ENCODE measurements at regions not wholly inside any gene's neighbourhood (a gene's known extent, or its start where the extent isn't known, plus 50 kb on each side); places are given as distances from the start of the nearest gene placed in this dataset.

- Histone ChIP-seq H3K27ac (no peak overlapping the region), H3K4me3 (no peak overlapping the region), H3K9me3 (no peaks in the 10 kb centered on the region), H3K36me3 (no peaks in the 10 kb centered on the region), H3K4me1 (ENCODE audit: insufficient read depth) (no peaks in the 10 kb centered on the region), H3K27me3 (no peaks in the 10 kb centered on the region)
- TF ChIP-seq POLR2A (IDR thresholded peaks at IDR 0.05) (no peak), CTCF (IDR thresholded peaks at IDR 0.05) (no peak), EP300 (IDR thresholded peaks at IDR 0.05) (no peak)
- 16 to 19% (median 17%) methylated on average over 8 of the region's 8 CpGs for WGBS, 3 donors
- intact Hi-C loops (cut with DNase I): no loop called here
- no peak for DNase-seq
Observed at GRCh38 chr2:3009005-3009404, 368.6 kb downstream of the EIPR1 start.

- Histone ChIP-seq H3K36me3 (no peaks in the 10 kb centered on the region), H3K9me3 (no peaks in the 10 kb centered on the region), H3K4me1 (ENCODE audit: insufficient read depth) (no peaks in the 10 kb centered on the region), H3K4me3 (no peak overlapping the region), H3K27me3 (no peaks in the 10 kb centered on the region), H3K27ac (no peak overlapping the region)
- intact Hi-C loops (cut with DNase I): no loop called here
- 12 to 21% (median 19%) methylated on average over 4 of the region's 4 CpGs for WGBS, 3 donors
- TF ChIP-seq CTCF (IDR thresholded peaks at IDR 0.05): no peak
- TF ChIP-seq POLR2A (IDR thresholded peaks at IDR 0.05): no peak
- no peak for TF ChIP-seq EP300 (IDR thresholded peaks at IDR 0.05)
- no peak for DNase-seq
Observed at GRCh38 chr2:3008561-3008960, 369.1 kb downstream of the EIPR1 start.

- Histone ChIP-seq H3K27ac (no peak overlapping the region), H3K36me3 (no peaks in the 10 kb centered on the region), H3K4me1 (ENCODE audit: insufficient read depth) (no peaks in the 10 kb centered on the region), H3K27me3 (no peaks in the 10 kb centered on the region), H3K4me3 (no peak overlapping the region), H3K9me3 (no peaks in the 10 kb centered on the region)
- no peak for TF ChIP-seq POLR2A (IDR thresholded peaks at IDR 0.05)
- no peak for DNase-seq
- intact Hi-C loops (cut with DNase I): no loop called here
- WGBS, 3 donors: 76 to 85% (median 84%) methylated on average over 6 of the region's 6 CpGs
Observed at GRCh38 chr2:3007135-3007534, 370.5 kb downstream of the EIPR1 start.

GRCh38 chr2:3005859-3006501 is 371.6 kb downstream of the EIPR1 start:
- Histone ChIP-seq H3K27ac (no peak overlapping the region), H3K36me3 (no peaks in the 10 kb centered on the region), H3K27me3 (no peaks in the 10 kb centered on the region), H3K9me3 (no peaks in the 10 kb centered on the region), H3K4me3 (no peak overlapping the region), H3K4me1 (ENCODE audit: insufficient read depth) (no peaks in the 10 kb centered on the region)
- 64 to 75% (median 68%) methylated on average over 12 of the region's 12 CpGs for WGBS, 3 donors
- TF ChIP-seq POLR2A (IDR thresholded peaks at IDR 0.05) (no peak), EP300 (IDR thresholded peaks at IDR 0.05) (no peak), CTCF (IDR thresholded peaks at IDR 0.05) (no peak)
- DNase-seq: no peak
- intact Hi-C loops (cut with DNase I): no loop called here

DNA sequence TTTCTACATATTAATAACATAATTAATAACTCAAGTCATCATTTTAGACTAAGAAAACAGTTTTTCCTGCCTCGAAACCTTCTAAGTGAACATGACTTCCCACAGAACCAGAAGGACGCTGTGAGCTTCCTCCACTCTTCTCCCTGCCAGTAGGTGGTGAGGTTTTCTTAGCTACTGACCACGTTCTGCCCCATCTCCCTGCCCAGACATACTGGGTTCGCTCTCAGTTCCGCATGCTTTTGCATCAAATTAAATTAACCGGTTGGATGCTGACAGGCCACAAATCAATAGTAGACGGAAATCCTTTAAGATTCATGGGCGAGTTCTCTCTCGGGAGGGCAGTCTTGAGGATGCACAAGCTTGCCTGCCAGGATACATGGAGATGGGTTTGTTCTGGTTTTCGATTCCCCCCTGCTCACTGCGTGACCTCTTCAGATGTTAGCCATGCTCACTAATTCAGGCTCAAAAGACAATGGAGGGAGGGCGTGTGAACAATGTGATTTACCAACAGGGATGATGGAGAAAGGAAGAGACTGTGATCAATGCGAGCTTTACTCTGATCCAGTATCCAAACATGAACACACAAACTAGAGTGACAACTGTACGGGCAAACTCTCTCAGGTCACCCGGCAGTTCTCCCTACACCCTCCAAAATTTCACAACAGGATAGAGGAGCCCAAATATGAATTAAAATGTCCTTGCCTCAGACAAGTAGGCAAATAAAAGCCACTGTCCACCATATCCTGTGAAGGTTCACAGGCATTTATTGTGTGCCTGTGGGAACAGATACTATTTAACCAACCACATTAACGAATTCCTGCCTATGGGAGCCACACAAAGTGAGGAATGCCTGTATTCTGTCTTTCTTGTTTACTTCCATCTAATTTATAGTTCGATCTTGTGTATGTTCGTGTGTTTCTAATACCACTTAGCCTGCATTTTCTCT is 375.7 kb downstream of the EIPR1 start:
- Histone ChIP-seq H3K27ac (no peak overlapping the region), H3K9me3 (no peaks in the 10 kb centered on the region), H3K4me3 (no peak overlapping the region), H3K36me3 (no peaks in the 10 kb centered on the region), H3K4me1 (ENCODE audit: insufficient read depth) (no peaks in the 10 kb centered on the region), H3K27me3 (no peaks in the 10 kb centered on the region)
- no peak for DNase-seq
- no peak for TF ChIP-seq CTCF (IDR thresholded peaks at IDR 0.05)
- TF ChIP-seq EP300 (IDR thresholded peaks at IDR 0.05): no peak
- no peak for TF ChIP-seq POLR2A (IDR thresholded peaks at IDR 0.05)
- intact Hi-C loops (cut with DNase I): no loop called here
- 37 to 41% (median 37%) methylated on average over 18 of the region's 18 CpGs for WGBS, 3 donors
